ENCODE measurements at regions not wholly inside any gene's neighbourhood (a gene's known extent, or its start where the extent isn't known, plus 50 kb on each side); places are given as distances from the start of the nearest gene placed in this dataset.

DNA sequence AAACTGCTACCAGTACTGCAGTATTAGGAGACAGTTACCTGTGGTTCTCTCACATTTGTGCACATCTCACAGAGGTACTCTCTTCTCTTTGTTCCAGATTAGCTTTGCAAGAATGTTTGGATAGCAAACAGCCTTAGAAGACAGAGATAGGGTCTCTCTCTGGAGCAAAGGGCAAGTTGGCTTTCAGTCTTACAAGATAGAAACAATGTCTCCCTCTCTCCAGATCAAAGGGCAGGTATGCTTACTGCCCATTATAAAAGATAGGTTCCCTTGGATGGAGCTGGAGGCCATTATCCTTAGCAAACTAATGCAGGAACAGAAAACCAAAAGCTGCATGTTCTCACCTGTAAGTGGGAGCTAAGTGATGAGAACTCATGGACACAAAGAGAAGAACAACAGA lies 50.2 kb upstream of the KIT start:
- no peak for TF ChIP-seq SMC3 (conservative IDR thresholded peaks at IDR 0.05; ENCODE audit: poor library complexity)
- TF ChIP-seq, protein P1, sequence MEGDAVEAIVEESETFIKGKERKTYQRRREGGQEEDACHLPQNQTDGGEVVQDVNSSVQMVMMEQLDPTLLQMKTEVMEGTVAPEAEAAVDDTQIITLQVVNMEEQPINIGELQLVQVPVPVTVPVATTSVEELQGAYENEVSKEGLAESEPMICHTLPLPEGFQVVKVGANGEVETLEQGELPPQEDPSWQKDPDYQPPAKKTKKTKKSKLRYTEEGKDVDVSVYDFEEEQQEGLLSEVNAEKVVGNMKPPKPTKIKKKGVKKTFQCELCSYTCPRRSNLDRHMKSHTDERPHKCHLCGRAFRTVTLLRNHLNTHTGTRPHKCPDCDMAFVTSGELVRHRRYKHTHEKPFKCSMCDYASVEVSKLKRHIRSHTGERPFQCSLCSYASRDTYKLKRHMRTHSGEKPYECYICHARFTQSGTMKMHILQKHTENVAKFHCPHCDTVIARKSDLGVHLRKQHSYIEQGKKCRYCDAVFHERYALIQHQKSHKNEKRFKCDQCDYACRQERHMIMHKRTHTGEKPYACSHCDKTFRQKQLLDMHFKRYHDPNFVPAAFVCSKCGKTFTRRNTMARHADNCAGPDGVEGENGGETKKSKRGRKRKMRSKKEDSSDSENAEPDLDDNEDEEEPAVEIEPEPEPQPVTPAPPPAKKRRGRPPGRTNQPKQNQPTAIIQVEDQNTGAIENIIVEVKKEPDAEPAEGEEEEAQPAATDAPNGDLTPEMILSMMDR (IDR thresholded peaks at IDR 0.05; ENCODE audit: poor library complexity, severe bottlenecking): no peak
- TF ChIP-seq, protein P2, sequence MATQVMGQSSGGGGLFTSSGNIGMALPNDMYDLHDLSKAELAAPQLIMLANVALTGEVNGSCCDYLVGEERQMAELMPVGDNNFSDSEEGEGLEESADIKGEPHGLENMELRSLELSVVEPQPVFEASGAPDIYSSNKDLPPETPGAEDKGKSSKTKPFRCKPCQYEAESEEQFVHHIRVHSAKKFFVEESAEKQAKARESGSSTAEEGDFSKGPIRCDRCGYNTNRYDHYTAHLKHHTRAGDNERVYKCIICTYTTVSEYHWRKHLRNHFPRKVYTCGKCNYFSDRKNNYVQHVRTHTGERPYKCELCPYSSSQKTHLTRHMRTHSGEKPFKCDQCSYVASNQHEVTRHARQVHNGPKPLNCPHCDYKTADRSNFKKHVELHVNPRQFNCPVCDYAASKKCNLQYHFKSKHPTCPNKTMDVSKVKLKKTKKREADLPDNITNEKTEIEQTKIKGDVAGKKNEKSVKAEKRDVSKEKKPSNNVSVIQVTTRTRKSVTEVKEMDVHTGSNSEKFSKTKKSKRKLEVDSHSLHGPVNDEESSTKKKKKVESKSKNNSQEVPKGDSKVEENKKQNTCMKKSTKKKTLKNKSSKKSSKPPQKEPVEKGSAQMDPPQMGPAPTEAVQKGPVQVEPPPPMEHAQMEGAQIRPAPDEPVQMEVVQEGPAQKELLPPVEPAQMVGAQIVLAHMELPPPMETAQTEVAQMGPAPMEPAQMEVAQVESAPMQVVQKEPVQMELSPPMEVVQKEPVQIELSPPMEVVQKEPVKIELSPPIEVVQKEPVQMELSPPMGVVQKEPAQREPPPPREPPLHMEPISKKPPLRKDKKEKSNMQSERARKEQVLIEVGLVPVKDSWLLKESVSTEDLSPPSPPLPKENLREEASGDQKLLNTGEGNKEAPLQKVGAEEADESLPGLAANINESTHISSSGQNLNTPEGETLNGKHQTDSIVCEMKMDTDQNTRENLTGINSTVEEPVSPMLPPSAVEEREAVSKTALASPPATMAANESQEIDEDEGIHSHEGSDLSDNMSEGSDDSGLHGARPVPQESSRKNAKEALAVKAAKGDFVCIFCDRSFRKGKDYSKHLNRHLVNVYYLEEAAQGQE (IDR thresholded peaks at IDR 0.05; ENCODE audit: borderline replicate concordance): no peak

Data from neural cell (in vitro differentiated cells).